Activated naive CD8-positive, alpha-beta T cell treated with anti-CD3 and anti-CD28 coated beads, Interleukin-2, amount 50 U/mL, for 24 hours (primary cell): ENCODE measurements at regions not wholly inside any gene's neighbourhood (a gene's known extent, or its start where the extent isn't known, plus 50 kb on each side); places are given as distances from the start of the nearest gene placed in this dataset.

Experiments used
- ATAC-seq: fragments of 150-1000 bp; cut with Tn5 transposase; one replicate; pipeline ENCODE4 v1.10.0; 2021
- DNase-seq: peaks from one replicate; pipeline ENCODE4 v3.0.0; 2021
- H3K27ac Mint-ChIP-seq: one replicate; pipeline ENCODE4 v1.8.0; 2021; ENCODE audit warnings: mild to moderate bottlenecking, mixed read lengths
- H3K27me3 Mint-ChIP-seq: one replicate; pipeline ENCODE4 v1.8.0; 2021; ENCODE audit warnings: mixed read lengths
- H3K36me3 Mint-ChIP-seq: one replicate; pipeline ENCODE4 v1.8.0; 2021; ENCODE audit warnings: low read depth, mixed read lengths
- H3K4me1 Mint-ChIP-seq: one replicate; pipeline ENCODE4 v1.8.0; 2021; ENCODE audit warnings: mixed read lengths
- H3K4me3 Mint-ChIP-seq: one replicate; pipeline ENCODE4 v1.8.0; 2021; ENCODE audit warnings: mild to moderate bottlenecking, moderate library complexity, mixed read lengths
- H3K9me3 Mint-ChIP-seq: one replicate; pipeline ENCODE4 v1.8.0; 2021; ENCODE audit warnings: mixed read lengths

DNA sequence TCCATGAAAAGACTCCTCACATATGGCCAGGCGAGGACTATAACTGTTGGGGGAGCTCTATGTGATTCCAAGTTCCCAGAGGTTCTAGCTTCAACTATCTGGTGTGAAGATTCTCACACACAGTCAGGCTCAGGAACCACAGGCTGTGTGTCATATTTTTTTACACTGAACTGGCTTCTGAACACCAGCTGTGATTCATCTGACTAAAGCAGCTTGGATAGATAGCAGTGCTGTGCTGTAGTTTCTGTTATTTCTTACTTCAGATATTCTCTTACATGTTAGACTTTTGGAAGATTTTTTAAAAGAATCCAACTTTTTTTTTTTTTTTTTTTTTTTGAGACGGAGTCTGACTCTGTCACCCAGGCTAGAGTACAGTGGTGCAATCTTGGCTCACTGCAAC, 140.7 kb upstream of the MCHR2 start:
- no peak for ATAC-seq
- H3K36me3 Mint-ChIP-seq, result no peaks in the 10 kb centered on the region
- no peak overlapping the region for H3K27ac Mint-ChIP-seq
- H3K4me1 Mint-ChIP-seq, result no peaks in the 10 kb centered on the region
- DNase-seq, result no peak
- no peak overlapping the region for H3K4me3 Mint-ChIP-seq
- H3K27me3 Mint-ChIP-seq, result no peaks in the 10 kb centered on the region
- H3K9me3 Mint-ChIP-seq, result peaks cover 10% of the 10 kb centered on the region

DNA sequence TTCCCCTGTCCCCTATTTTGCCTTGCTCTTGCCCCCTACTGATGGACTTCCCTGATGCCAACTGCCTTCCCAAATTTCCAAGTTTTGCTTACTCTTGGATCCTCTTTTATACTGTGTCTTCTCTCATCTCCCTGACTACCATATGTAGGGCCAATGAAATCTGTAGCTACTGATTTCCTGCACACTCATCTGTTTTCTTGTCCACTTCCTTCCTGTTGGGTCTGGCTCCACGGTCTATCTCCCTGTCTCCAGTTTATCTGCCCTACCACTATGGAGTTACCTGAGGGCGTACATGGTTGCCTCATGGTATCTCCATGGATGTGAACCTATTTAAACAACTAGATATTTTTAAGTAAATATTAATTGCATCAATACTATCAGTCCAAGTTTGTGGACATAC, 140.3 kb upstream of the MCHR2 start:
- Mint-ChIP-seq H3K36me3 (no peaks in the 10 kb centered on the region), H3K4me1 (no peaks in the 10 kb centered on the region), H3K4me3 (no peak overlapping the region), H3K9me3 (peaks cover 10% of the 10 kb centered on the region), H3K27me3 (no peaks in the 10 kb centered on the region), H3K27ac (no peak overlapping the region)
- ATAC-seq, result no peak
- DNase-seq, result no peak

DNA sequence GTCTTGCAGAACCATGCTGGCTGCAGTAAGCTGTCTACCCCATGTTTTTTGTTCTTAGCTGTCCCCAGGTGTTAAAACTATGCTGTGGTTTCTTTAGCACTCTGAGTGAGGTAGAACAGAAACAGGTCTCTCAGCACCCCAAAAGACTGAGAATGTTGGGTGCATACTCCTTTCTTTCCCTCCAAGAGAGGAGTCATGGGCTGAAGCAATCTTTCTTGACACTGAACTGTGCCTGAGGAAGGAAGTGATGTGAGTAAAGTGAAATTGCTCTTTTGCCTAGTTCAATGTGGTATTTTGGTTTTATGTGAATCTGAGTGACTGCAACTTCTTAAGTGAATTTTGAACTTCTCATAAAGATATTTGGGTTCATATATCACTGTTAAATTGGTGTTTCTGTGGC, 138.0 kb upstream of the MCHR2 start:
- no peak overlapping the region for H3K4me3 Mint-ChIP-seq
- H3K4me1 Mint-ChIP-seq, result no peaks in the 10 kb centered on the region
- H3K27ac Mint-ChIP-seq, result no peak overlapping the region
- no peaks in the 10 kb centered on the region for H3K27me3 Mint-ChIP-seq
- H3K36me3 Mint-ChIP-seq, result no peaks in the 10 kb centered on the region
- DNase-seq (no peak), ATAC-seq (no peak)
- peaks cover 10% of the 10 kb centered on the region for H3K9me3 Mint-ChIP-seq

DNA sequence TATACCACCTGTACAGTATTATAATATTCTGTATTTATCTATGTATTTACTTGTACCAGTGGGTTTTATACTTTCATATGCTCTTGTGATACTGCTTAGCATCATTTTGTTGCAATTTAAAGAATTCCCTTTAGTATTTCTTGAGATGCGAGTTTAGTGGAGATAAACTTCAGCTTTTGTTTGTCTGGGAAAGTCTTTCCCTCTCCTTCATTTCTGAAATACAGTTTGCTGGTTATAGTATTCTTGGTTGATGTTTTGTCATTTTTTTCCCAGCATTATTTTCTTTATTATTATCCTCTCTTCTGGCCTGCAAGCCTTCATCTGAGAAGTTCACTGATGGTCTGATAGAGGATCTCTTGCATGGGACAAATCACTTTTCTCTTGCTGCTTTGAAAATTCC, 136.6 kb upstream of the MCHR2 start:
- H3K9me3 Mint-ChIP-seq, result peaks cover 10% of the 10 kb centered on the region
- ATAC-seq, result no peak
- H3K27ac Mint-ChIP-seq, result no peak overlapping the region
- DNase-seq, result no peak
- no peaks in the 10 kb centered on the region for H3K36me3 Mint-ChIP-seq
- H3K4me3 Mint-ChIP-seq, result no peak overlapping the region
- no peaks in the 10 kb centered on the region for H3K4me1 Mint-ChIP-seq
- H3K27me3 Mint-ChIP-seq, result peaks cover 3% of the 10 kb centered on the region

DNA sequence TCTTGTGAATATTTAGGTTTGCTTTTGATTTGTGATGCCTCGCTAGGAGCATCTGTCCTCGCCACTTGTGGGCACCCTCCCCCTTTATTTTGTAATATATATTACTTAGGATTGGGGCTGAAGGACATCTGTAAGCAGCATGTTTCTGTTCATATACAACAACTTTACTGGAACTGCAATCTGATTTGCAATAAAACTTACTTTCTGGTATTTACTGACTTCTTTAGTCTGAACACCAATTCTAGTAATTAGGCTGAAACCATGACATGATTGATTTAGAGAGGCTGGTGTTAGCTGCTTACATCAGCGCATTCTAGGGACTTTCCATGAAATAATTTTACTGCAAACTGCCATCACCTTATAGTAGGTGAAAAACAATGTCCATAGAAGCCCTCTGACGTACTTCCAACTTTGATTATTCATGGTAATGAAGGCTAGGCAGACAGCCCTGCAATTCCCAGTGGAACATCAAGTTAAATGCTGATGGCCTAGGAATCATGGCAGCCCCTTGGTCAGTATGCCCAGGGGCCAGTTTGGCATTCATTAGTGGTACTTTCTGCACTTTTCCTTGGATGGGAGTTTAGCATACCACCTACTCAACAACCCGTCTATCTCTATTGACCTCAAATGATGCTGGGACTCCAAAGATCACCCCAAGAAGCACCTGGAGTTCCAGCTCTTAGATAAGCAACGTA, 132.9 kb upstream of the MCHR2 start:
- peaks cover 4% of the 10 kb centered on the region for H3K27me3 Mint-ChIP-seq
- no peak overlapping the region for H3K4me3 Mint-ChIP-seq
- no peak overlapping the region for H3K27ac Mint-ChIP-seq
- peaks cover 10% of the 10 kb centered on the region for H3K9me3 Mint-ChIP-seq
- no peaks in the 10 kb centered on the region for H3K4me1 Mint-ChIP-seq
- no peak for ATAC-seq
- H3K36me3 Mint-ChIP-seq, result no peaks in the 10 kb centered on the region
- DNase-seq, result no peak

DNA sequence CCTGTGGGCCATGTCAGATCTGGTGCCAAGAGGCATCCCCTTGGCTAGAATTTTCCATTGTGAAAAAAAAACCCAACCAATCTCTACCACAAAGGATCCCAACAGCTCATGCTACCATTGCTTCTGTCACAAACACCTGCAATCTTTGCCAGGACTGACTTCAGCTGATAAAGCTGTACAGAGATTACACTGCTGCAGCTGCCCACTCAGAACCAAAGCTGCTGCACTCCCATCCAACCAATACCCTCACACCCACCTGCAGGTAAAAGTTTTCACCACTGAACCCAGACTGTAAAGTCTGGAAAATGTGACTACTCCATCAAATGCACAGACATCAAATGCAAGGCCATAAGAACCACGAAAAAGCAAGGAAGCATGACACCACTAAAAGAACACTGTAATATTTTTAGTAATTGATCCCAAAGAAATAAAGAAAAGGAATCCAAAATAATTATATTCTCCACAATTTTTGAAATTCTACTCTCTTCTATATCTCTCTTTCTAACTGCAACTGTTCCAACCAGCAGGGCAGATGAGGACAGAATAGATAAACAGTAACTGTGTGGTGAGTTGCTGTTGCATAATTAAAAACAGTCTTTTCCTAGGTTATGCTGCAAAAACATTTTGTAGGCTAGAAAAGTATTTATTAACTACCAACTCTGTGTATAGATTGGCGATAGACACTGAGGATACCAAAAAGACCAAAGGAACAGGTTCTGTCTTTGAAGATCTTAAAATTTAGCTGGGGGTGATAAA, 128.0 kb upstream of the MCHR2 start:
- ATAC-seq, result peak; percentile 24
- H3K4me3 Mint-ChIP-seq, result no peak overlapping the region
- no peaks in the 10 kb centered on the region for H3K4me1 Mint-ChIP-seq
- H3K36me3 Mint-ChIP-seq, result no peaks in the 10 kb centered on the region
- DNase-seq, result no peak
- H3K27me3 Mint-ChIP-seq, result peaks cover 15% of the 10 kb centered on the region
- no peak overlapping the region for H3K27ac Mint-ChIP-seq
- no peaks in the 10 kb centered on the region for H3K9me3 Mint-ChIP-seq

DNA sequence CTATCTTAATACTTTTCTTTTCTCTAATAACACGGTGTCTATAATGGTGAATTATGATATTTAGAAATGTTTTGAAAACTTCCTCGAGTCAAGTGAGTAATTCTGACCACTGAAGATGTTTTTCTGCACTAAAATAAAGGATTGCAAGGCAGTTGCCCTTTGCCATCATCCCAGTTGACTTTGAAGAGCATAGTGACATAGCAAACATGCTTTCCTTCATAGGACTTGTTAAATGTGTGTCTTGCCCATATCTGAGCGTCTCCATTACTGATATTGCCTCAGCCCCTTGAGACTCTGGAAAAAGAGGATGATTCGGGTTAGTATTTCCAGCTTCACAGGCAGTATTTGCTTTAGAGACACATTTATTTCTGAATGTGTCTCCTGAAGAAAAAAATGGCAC, 125.2 kb upstream of the MCHR2 start:
- DNase-seq, result no peak
- Mint-ChIP-seq H3K4me1 (no peaks in the 10 kb centered on the region), H3K27ac (no peak overlapping the region), H3K27me3 (peaks cover 19% of the 10 kb centered on the region), H3K9me3 (no peaks in the 10 kb centered on the region), H3K4me3 (no peak overlapping the region), H3K36me3 (no peaks in the 10 kb centered on the region)
- ATAC-seq, result no peak

DNA sequence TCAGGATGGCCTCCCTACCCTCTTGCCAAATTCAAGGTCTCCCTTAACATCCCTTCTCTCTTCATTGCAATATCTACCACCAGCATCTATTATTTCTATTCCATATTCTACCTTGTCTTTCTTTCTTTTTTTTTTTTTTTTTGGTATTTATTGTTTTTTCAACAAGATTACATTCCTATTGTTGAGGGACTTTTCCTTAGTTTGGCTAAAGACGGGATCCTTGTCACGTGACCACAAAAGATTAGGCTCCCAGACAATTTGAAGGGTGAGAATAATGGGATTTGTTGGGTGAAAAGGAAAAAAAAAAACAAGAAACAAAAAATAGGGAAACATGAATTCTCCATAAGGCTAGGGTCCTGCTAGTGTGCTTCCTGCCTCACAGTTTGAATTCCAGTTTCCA, 124.3 kb upstream of the MCHR2 start:
- H3K4me1 Mint-ChIP-seq, result no peaks in the 10 kb centered on the region
- peaks cover 24% of the 10 kb centered on the region for H3K27me3 Mint-ChIP-seq
- DNase-seq (no peak), ATAC-seq (no peak)
- H3K27ac Mint-ChIP-seq, result no peak overlapping the region
- H3K4me3 Mint-ChIP-seq, result no peak overlapping the region
- no peaks in the 10 kb centered on the region for H3K36me3 Mint-ChIP-seq
- H3K9me3 Mint-ChIP-seq, result no peaks in the 10 kb centered on the region

DNA sequence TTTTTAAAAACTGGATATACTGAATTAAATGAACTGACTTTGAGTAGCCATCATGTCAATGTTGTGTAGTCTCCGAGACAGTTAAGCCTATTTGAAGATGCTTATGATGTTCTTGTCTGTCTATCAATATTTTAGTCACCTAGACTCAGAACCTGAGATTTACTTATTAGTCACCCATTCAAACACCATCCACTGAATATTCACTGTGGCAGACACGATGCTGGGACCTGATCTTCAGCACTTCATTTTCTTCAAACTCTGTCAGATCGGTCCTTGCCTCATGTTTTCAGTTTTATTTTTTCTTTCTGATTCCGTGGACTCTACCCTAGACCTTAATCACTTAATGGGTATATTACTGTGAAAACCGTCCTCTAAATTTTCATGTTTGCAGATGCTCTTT, 123.7 kb upstream of the MCHR2 start:
- H3K27me3 Mint-ChIP-seq, result peaks cover 24% of the 10 kb centered on the region
- no peak overlapping the region for H3K4me3 Mint-ChIP-seq
- DNase-seq, result no peak
- H3K4me1 Mint-ChIP-seq, result no peaks in the 10 kb centered on the region
- H3K9me3 Mint-ChIP-seq, result no peaks in the 10 kb centered on the region
- H3K36me3 Mint-ChIP-seq, result no peaks in the 10 kb centered on the region
- no peak overlapping the region for H3K27ac Mint-ChIP-seq
- ATAC-seq, result no peak

DNA sequence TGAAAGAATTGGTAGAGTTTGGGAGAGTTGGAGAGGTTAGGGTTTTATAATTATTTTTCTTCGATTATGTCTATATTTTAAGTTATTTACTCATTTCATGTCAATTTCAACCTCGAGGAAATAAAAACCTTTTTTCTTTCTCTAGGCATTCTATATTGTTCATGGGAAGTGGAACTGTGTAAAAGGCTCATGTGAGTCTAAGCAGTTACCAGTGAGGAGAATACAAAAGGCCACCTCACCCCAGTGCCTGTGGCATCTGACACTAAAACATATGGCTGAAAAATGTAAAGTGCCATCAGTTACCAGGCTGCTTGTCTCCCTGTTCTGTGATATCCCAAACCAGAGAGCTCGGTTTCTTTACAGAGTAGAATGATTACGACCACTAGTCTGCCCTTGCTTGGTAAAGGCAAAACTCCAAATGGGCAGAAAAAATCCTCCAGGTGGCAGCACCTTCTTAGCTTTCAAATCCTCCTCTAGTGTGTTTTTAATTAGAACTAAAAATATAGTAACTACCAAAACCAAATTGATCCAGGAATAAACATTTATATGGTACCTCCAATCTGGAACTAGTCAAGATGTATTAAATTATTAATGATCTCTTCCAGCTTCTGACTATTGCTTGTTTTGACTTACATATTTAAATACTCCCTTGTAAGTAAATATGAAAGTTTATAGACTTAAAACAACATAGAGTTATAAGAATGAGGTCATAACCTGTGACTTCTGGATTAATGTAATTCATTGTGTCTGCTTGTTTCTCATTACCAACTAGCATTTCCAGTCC, 122.6 kb upstream of the MCHR2 start:
- no peak overlapping the region for H3K27ac Mint-ChIP-seq
- no peaks in the 10 kb centered on the region for H3K36me3 Mint-ChIP-seq
- DNase-seq (peak; percentile 10), ATAC-seq (no peak)
- H3K4me3 Mint-ChIP-seq, result no peak overlapping the region
- H3K27me3 Mint-ChIP-seq, result peaks cover 27% of the 10 kb centered on the region
- H3K9me3 Mint-ChIP-seq, result no peaks in the 10 kb centered on the region
- no peaks in the 10 kb centered on the region for H3K4me1 Mint-ChIP-seq

DNA sequence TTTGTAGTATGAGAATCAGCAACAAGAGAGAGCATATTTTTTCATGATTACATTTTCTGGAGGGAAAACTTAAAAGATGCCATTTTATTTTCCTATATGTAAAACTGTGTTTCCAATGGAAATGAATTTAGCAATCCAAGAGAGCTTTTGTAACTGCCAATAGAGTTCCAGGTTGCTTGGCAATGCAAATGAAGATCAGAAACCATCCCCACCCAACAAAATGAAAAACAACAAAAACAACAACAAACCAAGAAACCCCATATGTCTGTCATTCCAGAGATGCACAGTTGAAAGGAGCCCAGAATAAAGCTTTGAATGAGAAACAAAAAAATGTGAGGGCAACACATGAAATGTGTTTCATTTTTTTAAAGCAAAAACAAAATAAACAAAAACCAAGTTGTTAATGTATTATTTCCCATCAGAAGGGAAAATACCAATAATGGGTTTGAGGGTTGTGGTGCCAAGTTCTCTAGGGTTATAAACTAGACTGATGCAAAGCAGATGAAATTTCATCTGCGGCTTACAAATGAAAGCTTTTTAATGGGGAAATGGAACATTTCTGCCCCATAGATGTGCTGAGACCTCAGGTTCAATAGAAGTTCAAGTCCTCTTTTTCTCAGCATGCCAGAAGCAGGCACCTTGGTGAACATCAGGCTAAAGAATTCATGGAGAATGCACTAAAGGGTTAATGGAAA, 121.5 kb upstream of the MCHR2 start:
- peaks cover 27% of the 10 kb centered on the region for H3K27me3 Mint-ChIP-seq
- H3K36me3 Mint-ChIP-seq, result no peaks in the 10 kb centered on the region
- ATAC-seq, result no peak
- H3K4me3 Mint-ChIP-seq, result no peak overlapping the region
- no peaks in the 10 kb centered on the region for H3K4me1 Mint-ChIP-seq
- H3K9me3 Mint-ChIP-seq, result no peaks in the 10 kb centered on the region
- no peak for DNase-seq
- no peak overlapping the region for H3K27ac Mint-ChIP-seq

DNA sequence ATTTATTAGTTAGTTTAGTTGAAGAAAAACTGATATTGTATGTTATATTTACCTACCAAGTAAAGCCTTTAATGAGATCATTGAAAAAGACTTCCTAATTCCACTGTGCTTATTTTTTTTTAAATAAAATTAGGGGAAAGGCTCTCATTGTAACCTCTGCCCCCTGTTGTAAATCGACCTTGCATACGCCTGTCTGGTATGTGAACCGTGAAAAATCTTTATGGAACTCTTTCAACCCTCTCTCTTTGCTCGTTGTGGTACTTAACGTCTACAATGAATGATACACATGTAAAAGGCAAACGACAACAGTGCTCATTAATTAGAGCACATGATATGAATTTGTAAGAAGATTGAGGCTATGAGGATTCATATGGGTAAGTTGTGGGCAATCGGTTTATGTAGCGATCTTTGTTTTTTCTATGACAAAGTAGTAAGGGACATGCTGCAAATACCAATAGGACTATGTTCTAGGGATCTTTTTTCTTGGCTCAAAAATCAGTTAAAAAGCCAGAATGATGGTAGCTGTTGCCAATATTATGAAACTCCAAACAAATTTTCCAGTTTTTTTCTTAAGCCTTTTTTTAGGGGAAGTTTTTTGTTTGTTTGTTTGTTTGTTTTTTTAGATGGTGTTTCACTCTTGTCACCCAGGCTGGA, 119.0 kb upstream of the MCHR2 start:
- no peak overlapping the region for H3K4me3 Mint-ChIP-seq
- no peaks in the 10 kb centered on the region for H3K4me1 Mint-ChIP-seq
- DNase-seq (no peak), ATAC-seq (no peak)
- no peaks in the 10 kb centered on the region for H3K9me3 Mint-ChIP-seq
- peaks cover 20% of the 10 kb centered on the region for H3K27me3 Mint-ChIP-seq
- no peak overlapping the region for H3K27ac Mint-ChIP-seq
- no peaks in the 10 kb centered on the region for H3K36me3 Mint-ChIP-seq

DNA sequence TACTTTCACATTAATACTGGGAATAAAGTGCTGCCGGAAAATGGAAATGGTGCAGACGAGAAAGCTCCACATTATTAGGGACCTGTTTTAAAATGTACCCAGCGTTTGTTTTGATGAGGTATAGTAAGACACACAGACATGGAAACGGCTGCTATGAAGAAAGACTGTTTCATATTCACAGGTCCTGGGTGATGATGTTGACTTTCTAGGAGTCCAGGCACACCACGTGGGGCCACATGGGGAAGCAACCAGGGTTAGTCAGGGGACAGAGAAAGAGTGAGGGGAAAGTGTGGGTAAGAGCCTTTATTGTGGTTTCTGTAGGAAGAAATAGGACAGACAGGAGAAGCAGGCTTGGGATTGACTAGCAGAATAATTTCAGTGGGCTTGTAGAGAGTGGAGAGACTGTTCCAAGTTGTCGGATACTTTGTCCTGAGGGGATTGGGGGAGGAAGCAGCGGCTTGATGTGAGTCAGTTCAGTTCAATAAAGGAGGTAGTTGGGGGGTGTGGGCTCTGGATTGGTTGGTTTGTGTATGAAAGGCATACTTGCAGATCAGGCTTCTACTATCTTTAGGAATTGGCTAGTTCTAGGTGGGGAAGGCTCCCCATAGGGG, 112.0 kb upstream of the MCHR2 start:
- no peaks in the 10 kb centered on the region for H3K9me3 Mint-ChIP-seq
- ATAC-seq (no peak), DNase-seq (no peak)
- H3K4me1 Mint-ChIP-seq, result no peaks in the 10 kb centered on the region
- no peaks in the 10 kb centered on the region for H3K36me3 Mint-ChIP-seq
- no peak overlapping the region for H3K27ac Mint-ChIP-seq
- H3K4me3 Mint-ChIP-seq, result no peak overlapping the region
- peaks cover 12% of the 10 kb centered on the region for H3K27me3 Mint-ChIP-seq

DNA sequence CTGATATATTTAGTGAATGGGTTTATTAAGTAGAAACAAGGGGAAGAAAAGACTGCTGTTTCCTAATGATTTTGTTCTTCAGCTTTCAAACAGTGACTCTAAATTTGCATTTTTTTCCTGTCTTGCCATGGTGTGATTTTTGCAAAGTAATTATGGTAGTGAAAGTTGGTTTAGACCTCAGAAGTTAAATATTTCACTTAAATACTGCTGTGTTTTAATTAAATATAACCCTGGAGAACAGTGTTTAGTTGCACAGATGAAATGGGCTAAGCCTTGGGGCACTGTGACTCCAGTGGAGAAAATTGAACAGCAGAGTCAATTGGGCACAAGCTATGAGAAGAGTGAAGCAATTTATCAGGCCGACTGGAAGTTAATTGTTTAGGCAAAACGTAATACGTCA, 111.1 kb upstream of the MCHR2 start:
- Mint-ChIP-seq H3K36me3 (no peaks in the 10 kb centered on the region), H3K4me1 (no peaks in the 10 kb centered on the region), H3K27ac (no peak overlapping the region), H3K27me3 (peaks cover 12% of the 10 kb centered on the region), H3K4me3 (no peak overlapping the region), H3K9me3 (no peaks in the 10 kb centered on the region)
- ATAC-seq (no peak), DNase-seq (no peak)
